Hematopoietic multipotent progenitor cell treated with erythropoietin and hydrocortisone succinate and interleukin-3 and kit ligand, for 15 days (in vitro differentiated cells): ENCODE measurements at regions not wholly inside any gene's neighbourhood (a gene's known extent, or its start where the extent isn't known, plus 50 kb on each side); places are given as distances from the start of the nearest gene placed in this dataset.
"Not testable (repeated sequence)": the region's sequence is repeated elsewhere in the genome, so short reads cannot be mapped to it uniquely, and the experiment has no call there.

Source experiments
- DNase-seq: peaks from one replicate; pipeline ENCODE4 v3.0.0-alpha.2; 2015; ENCODE audit warnings: low spot score

DNA sequence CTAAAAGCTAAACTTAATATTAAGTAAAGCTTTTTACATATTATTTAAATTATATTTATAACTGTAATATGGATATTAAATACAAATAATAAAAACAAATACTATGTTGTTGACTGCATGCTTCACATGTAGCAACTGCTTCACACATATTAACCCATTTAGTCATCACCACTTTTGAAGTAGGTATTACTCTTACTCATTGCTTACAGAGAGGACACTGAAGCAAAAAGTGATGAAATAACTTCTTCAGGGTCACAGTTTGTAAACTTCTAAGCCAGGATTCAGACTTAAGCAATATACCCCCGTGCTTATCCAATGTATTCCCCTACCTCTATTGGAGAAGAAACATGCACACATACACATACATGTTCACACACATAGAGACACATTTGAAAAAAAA is 166.6 kb downstream of the DKK2 start:
- DNase-seq = no peak

DNA sequence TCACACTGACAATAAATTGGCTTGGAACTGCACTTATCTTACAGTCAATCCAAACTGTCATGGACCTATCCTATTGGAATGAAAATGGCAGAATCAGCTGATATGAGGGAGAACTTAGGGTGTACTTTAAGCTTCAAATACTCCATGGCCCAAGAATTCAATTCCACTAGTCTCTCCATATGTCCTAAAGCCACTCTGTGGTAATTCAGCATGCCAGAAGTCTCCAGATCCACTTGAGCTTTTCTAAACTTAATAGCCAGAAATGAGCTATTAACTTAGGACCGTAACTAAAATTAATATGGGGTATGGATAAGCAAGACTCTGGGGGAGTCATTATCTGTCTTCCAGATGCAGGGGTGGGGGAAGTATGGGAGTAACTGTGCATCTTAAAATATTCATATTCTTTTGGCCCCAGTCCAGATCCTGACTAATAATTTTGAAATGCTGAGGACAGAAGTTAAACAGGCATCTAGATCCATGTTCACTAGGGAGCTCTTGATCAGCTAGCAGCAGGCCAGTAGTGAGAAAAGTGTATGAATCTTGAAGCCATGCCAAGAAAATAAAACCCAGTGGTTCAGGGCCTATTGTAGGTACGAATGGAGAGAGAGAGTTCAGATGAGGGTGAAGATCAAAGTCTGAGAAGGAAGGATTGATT is 167.6 kb downstream of the DKK2 start:
- DNase-seq = no peak

DNA sequence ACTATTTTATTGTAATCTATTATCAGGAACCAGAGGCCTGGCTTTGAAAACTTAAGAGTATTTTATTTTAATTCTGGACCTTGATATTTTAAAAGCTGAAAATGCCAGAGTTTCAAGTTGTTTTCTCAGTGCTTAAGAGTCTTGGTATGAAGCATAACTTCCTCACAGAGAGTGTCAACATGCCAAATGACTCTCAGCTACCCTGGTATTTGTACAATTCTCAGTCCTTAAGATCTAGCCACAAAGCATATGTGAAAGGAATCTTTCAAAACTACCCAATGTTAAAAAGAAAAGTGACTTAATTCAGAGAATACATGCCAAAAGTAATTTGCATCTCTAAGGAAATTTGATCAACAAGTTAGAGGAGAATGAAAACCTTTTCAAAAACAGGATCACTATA is 171.9 kb downstream of the DKK2 start:
- DNase-seq = no peak

- DNase-seq = no peak
Measured at GRCh38 chr4:106854569-106855351, 181.4 kb downstream of the DKK2 start.

DNA sequence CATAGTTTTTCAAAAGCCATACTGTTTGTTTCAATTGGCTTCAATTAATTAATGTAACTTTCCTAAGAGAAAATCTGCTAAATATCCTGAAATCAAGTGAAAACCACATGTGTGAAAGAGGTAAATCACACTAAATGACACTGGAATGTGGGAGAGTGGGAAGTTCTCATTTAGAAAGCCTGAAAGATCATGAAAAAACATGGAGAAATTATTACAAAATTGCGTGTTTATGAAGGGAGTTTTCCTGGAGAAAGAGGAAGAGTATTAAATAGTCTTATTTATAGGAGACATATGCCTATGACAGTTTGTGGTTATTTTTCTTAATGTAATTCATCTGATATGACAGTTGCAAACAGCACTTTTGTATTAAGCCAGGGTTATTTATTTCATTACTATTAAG is 183.7 kb downstream of the DKK2 start:
- DNase-seq = no peak

DNA sequence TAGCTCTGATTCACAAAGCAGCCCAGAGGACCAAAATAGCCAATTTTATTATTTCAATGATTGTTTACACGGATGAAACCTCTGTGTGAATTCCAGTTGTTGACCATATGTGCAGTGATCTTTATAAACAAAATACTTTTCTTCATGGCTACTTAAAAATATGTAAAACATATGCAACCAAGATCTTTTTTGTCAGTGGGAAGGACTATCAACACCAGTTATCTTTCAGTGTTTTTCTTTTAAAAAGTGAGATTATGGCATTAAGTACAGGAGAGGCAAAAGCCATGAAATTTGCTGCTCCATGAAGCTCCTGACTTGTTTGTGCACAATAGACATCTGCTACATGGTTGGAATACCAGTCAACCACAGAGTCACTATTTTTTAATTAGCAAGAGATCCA is 184.4 kb downstream of the DKK2 start:
- DNase-seq = no peak

DNA sequence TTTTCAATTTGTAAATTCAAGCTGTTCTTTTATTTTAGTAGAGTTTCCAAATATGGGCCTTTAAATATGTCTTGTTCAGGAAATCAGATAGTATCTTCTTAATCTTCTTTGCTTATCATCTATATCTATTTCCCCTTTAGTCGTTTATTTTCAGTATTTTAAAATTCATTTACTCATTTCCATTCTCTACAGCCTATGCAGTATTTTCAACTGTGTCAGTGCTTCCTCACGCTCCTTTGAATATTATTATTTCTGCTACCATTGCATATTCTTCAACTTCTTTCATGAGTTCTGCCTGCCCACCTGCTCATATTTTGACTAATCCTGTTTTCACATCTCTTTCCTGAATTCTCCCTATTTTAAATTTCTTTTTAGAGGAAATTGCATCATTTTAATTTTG is 185.4 kb downstream of the DKK2 start:
- DNase-seq = no peak

DNA sequence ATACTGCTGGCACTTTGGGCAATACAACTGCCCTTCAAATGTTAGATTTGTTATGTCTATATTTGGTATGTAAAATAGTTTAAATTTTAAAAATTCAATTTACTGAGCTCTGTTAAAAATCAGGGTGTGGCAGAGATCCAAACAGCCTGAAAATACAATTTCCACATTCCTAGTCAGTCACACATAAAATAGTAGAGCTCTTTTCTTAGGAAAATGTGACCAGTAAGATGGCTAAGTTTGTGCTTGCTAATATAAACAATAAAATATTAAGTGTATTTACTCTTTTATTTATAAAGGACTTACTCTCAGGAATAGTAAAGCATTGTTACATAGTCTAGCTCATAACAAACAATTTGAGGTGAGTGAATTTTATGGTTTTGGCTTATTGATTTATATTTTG is 200.2 kb downstream of the DKK2 start:
- DNase-seq = no peak

- no peak for DNase-seq
Measured at GRCh38 chr4:106830879-106831278, 205.2 kb downstream of the DKK2 start.

DNA sequence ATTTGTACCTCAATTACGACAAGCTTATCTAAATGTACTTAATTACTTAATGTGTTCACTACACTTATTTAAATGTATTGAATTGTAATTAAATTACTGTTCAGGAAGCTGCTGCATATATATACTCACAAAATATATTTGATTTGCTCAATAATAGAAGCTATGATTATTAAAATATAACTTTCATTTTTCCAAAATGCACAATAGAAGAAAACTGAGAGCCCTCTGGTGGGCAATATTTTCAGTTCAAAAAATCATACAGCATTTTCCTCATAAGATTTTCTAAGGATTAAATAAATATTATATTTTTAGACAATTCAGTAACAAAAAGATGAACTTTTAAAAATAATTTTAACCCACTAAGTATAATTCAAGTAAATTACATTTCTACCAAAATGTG is 217.3 kb downstream of the DKK2 start:
- DNase-seq = no peak

DNA sequence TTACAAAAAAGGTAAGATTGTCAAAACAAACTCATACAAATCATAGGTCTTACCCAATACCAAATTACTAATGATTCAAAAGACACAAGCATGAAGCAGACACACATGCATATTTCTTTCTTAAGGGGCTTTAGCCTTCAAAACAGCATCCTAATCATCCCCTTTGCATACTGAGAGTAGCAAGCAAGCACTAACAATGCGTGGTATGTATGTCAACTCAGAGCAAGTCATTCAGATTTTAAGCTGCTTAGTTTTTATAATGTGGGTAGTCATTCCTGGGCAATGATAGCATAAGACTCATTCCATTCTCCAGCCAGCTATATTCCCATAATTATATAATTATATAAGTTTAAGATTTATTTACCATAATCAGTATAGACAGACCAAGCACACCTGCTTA is 219.6 kb downstream of the DKK2 start:
- no peak for DNase-seq

- no peak for DNase-seq
Measured at GRCh38 chr4:106810122-106810521, 226.0 kb downstream of the DKK2 start.

DNA sequence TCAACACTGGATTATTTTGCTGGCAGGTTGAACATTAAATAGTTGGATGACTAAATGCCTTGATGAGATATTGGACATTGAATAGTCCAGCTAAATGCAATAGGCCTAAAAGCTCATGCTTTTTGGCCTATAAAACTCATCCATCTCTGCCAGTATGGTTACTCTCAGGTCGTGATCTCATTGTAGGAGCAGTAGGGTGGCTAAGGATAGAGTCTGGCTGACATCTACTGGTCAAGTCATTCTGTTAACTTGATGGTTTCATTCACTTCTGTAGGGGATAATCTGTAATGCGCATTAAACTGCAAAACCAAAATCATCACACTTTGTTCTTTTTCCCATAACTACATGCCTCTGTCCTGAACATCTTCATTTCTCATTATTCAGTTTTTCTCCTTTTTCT is 227.0 kb downstream of the DKK2 start:
- no peak for DNase-seq

DNA sequence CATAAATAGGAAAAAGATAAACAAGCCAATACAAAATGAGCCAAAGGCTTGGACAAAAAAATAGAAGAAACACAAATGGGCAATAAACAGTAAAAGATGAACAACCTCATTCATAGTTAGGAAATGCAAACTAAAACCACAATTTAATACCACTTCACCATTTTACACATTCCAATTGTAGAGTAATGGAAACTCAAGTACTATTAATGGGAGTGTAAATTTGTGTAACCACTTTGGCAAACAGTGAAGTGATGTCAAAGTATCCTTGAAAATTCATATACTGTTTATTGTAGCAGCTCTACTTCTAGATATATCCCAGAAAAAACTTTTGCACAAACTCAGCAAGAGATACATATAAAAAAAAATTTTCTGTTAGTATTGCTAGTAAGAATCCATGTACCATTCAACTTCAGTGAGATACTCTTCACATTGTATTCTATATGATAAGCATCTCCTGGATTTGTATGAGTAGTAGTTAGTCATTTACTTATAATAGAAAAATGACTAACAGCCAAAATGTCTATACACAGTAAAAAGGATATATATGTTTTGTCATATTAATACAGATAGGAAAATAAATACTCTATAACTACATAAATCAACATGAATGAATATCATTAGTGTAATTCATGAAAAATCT is 229.8 kb downstream of the DKK2 start:
- DNase-seq = no peak

DNA sequence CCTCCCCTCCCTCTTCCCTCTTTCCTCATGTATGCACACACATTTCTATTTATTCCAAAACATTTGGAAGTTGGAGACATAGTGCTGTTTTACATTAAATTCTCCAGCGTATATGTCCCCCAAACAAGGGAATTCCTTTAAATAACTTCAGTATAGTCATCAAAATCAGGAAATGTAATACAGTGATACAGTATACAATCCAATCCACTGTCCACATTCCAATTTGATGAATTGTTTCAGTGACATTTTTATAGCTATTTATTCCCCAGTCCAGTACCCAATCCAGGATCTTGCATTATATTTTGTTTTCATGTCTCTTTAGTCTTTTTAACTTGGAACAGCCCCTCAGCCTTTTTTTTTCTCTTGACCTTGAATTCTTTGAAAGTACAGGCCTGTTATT is 233.0 kb downstream of the DKK2 start:
- DNase-seq = no peak

DNA sequence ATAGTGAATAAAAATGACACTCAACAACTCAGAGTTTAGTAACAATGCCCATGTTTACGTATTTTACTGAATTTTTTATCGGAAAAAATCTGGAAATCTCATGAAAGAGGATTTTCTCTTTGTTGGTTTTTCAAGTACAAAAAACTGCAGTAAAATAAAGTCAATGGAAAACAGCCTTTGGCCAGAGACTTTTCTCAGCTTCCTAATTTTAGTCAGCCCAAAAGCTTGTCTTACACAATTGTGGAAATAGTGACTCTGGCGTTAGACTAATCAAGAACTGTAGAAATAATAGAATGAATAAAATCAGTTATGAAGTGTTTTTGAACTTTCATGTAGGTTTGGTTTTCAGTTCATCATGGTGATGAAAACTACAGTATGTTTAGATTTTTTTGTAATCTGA is 234.7 kb downstream of the DKK2 start:
- DNase-seq = no peak

DNA sequence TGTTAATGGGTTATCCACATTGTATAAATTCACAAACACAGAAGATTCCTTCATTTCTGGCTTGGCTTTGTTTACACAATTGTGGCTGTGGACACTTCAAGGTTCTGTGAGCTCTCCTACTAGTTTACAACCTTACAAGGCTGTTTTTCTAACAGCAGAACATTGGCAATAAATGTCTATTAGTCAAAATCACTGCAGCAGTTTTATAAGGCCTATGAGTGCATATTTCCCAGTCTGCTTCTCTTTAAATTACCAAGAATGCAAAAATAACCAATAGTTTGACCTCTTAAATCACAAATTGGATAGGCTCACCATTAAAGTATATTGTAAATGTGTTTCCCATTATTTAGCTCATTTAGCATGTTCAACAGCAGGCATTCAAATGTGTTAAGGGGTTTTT is 239.2 kb downstream of the DKK2 start:
- DNase-seq = no peak

GRCh38 chr4:106795326-106795725 is 240.8 kb downstream of the DKK2 start:
- DNase-seq = no peak

DNA sequence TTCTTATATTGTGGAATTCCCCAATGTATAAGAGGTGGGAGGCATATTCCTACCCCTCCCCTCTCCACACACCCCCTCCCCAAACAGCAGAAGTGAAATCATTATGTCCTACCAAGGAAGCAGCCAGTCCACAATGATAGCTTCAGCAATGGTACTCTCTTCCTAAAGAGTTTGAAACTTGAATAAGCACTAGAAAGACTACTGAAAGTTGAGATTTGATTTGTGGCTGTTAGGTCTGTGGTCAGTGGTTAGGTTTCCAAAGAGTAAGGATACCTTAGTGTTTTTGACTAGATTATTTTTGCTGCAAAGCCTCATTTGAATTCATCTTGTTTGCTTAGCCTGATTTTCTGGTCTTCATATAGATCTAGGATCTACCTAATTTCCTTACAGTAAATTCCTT is 242.2 kb downstream of the DKK2 start:
- no peak for DNase-seq

DNA sequence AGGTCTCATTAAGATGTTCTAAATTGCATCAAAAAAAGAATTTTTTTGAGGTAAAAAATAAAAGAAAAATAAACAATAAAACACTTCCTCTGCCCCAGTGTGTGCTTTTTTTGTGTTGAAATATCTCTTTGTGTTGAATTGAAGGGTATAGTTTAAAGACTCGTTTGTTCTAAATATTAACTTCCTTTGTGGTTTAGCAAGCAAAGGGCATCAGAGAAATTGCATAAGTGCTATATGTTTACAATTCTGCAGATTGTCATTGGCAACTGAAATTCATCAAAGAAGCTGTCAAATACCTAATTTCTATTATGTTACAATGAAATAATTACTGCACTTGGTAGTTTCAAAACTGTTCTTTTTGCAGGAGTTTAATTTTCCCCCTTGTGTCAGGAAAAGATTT is 260.5 kb downstream of the DKK2 start:
- no peak for DNase-seq

DNA sequence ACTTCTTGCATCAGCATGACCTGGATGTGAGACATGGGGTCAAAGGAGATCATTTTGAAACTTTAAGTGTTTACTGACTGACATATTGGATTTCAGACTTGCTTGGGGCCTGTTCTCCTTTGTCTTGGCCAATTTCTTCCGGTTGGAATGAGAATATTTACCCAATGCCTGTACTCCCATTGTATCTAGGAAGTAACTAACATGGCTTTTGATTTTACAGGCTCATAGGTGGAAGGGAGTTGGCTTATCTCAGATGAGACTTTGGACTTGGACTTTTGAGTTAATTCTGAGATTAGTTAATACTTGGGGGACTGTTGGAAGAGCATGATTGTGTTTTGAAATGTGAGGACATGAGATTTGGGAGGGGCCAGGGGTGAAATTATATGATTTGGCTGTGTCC is 262.1 kb downstream of the DKK2 start:
- not testable (repeated sequence) for DNase-seq

DNA sequence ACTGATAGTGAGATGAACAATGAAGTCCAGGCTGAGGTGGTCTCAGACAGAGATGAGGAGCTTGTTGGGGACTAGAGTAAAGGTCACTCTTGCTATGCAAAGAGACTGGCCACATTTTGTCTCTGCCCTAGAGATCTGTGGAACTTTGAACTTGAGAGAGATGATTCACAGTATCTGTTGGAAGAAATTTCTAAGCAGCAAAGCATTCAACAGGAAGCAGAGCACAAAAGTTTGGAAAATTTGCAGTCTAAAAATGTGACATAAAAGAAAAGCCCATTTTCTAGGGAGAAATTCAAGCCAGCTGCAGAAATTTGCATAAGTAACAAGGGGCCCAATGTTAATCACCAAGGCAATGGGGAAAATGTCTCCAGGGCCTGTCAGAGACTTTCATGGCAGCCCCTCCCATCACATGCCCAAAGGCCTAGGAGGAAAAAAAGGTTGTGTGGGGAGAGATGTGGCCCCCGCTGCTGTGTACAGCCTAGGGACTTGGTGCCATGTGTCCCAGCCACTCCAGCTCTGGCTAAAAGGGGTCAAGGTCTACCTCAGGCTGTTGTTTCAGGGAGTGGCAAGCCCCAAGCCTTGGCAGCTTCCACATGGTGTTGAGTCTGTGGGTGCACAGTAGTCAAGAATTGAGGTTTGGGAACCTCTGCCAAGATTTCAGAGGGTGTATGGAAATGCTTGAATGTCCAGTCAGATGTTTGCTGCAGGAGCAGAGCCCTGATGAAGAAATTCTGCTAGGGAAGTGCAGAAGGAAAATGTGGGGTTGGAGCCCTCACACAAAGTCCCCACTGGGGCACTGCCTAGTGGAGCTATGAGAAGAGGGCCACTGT is 262.8 kb downstream of the DKK2 start:
- DNase-seq = no peak

- DNase-seq = no peak
Measured at GRCh38 chr4:106767991-106768390, 268.1 kb downstream of the DKK2 start.
